Psoas muscle (tissue), 7 donors: ENCODE measurements at regions not wholly inside any gene's neighbourhood (a gene's known extent, or its start where the extent isn't known, plus 50 kb on each side); places are given as distances from the start of the nearest gene placed in this dataset.

Experiments
- ATAC-seq, 4 donors: fragments of 200-7000 bp; cut with Tn5 transposase; one replicate each; pipeline ENCODE4 v1.9.1; 2020; ENCODE audit warnings: moderate library complexity in 3 of 4, mild to moderate bottlenecking in 2 of 4
- DNase-seq, 2 donors: peaks; one replicate each; pipeline ENCODE4 v3.0.0-alpha.2; 2020
- H3K27ac ChIP-seq: fragments of 200-600 bp; one replicate; pipeline ENCODE4 v1.8.0; 2022
- H3K27me3 ChIP-seq, 3 donors: fragments of 200-600 bp in 1 of 3; one replicate each; pipeline versions ENCODE4 v1.6.1 to v1.8.0; 2013 to 2022; ENCODE audit warnings: low read length in 2 of 3, mild to moderate bottlenecking in 2 of 3, moderate library complexity in 1 of 3; ENCODE audit not compliant: insufficient read depth in 3 of 3
- H3K36me3 ChIP-seq, 2 donors: fragments of 200-600 bp in 1 of 2; one replicate each; pipeline versions ENCODE4 v1.6.1 to v1.8.0; 2013 to 2022; ENCODE audit warnings: low read depth in 1 of 2, mild to moderate bottlenecking in 1 of 2, moderate library complexity in 1 of 2; ENCODE audit not compliant: insufficient read depth in 1 of 2
- H3K4me1 ChIP-seq: fragments of 200-600 bp; one replicate; pipeline ENCODE4 v1.8.0; 2022
- H3K4me3 ChIP-seq: fragments of 200-600 bp; one replicate; pipeline ENCODE4 v1.8.0; 2022; ENCODE audit warnings: mild to moderate bottlenecking
- H3K9me3 ChIP-seq: fragments of 200-600 bp; one replicate; pipeline ENCODE4 v1.8.0; 2022
- WGBS, 3 donors: extraction: QIAGEN DNeasy Blood & Tissue Kit; methylation state at CpG; one replicate each; pipeline versions ENCODE4 v1.1.6 to v1.1.7; 2013; 5-methylcytosine and 5-hydroxymethylcytosine counted together
- intact Hi-C, 2 donors: fragments of 100-400 bp; cut with DNase I; formaldehyde crosslinking; loops; one replicate each; pipeline versions ENCODE4 v1.11.0 to v1.14.2; 2022
- TF ChIP-seq, protein P1 (sequence below): fragments of 200-600 bp; IDR thresholded peaks from one replicate; pipeline ENCODE4 v1.8.0; 2022; ENCODE audit warnings: antibody characterized with exemption
- donor health status: healthy with polysubstance abuse.
- donor health status: DM: no; HTN: no; CAD: no; lungs with moderate emphysema.
- donor health status: Bipolar disorder and iron deficiency.
- donor health status: healthy.
- donor health status: DM: yes; HTN: yes; CAD: no.
- donor health status: DM: no; HTN: no; CAD: no.
- donor health status: DM: yes; HTN: yes; CAD: no.

GRCh38 chr11:45468267-45468856 is 182.2 kb upstream of the SYT13 start:
- H3K27ac ChIP-seq = no peak overlapping the region
- TF ChIP-seq, protein P1, sequence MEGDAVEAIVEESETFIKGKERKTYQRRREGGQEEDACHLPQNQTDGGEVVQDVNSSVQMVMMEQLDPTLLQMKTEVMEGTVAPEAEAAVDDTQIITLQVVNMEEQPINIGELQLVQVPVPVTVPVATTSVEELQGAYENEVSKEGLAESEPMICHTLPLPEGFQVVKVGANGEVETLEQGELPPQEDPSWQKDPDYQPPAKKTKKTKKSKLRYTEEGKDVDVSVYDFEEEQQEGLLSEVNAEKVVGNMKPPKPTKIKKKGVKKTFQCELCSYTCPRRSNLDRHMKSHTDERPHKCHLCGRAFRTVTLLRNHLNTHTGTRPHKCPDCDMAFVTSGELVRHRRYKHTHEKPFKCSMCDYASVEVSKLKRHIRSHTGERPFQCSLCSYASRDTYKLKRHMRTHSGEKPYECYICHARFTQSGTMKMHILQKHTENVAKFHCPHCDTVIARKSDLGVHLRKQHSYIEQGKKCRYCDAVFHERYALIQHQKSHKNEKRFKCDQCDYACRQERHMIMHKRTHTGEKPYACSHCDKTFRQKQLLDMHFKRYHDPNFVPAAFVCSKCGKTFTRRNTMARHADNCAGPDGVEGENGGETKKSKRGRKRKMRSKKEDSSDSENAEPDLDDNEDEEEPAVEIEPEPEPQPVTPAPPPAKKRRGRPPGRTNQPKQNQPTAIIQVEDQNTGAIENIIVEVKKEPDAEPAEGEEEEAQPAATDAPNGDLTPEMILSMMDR = no peak
- DNase-seq (no peak), ATAC-seq (no peak)
- H3K4me3 ChIP-seq = no peak overlapping the region
- intact Hi-C loops = no loop called here
- 48 to 52% (median 50%) methylated on average over 7 of the region's 7 CpGs for WGBS, 3 donors
- H3K27me3 ChIP-seq = no peaks in the 10 kb centered on the region
- no peaks in the 10 kb centered on the region for H3K36me3 ChIP-seq
- no peaks in the 10 kb centered on the region for H3K4me1 ChIP-seq
- no peaks in the 10 kb centered on the region for H3K9me3 ChIP-seq

DNA sequence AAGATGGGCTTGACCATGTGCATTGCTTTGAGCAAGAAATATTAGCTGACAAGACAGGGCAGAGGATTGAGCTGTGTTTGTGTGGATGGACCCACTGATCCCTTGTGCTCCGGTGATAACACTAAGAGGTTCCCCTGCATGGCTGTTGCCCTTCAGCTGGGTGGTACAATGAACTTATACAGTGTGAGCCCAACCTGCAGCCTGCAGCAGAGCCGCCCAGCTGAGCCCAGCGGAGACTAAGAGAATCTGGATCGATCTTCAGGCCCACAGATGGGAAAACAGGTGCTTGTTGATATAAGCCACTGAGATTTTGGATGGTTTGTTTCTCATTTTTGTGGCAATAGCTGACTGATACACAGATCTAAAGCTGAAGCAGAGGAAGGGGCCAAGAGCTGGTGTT is 177.4 kb upstream of the SYT13 start:
- ATAC-seq = no peak
- intact Hi-C loops = no loop called here
- Histone ChIP-seq H3K9me3 (no peaks in the 10 kb centered on the region), H3K4me1 (no peaks in the 10 kb centered on the region), H3K27me3 (peaks cover 0 to 15% (median 0%) of the 10 kb centered on the region in 3 donors), H3K27ac (no peak overlapping the region), H3K36me3 (no peaks in the 10 kb centered on the region), H3K4me3 (no peak overlapping the region)
- no peak for DNase-seq
- TF ChIP-seq, protein P1 = no peak
- 86 to 89% (median 88%) methylated on average over 4 of the region's 4 CpGs for WGBS, 3 donors

- Histone ChIP-seq H3K27ac (no peak overlapping the region), H3K36me3 (no peaks in the 10 kb centered on the region), H3K27me3 (peaks cover 0 to 15% (median 3%) of the 10 kb centered on the region in 3 donors), H3K4me1 (no peaks in the 10 kb centered on the region), H3K9me3 (no peaks in the 10 kb centered on the region), H3K4me3 (no peak overlapping the region)
- intact Hi-C loops = no loop called here
- TF ChIP-seq, protein P1 = no peak
- DNase-seq (no peak), ATAC-seq (no peak)
- WGBS, 3 donors = 33 to 44% (median 42%) methylated on average over 2 of the region's 2 CpGs
These were observed 175.4 kb upstream of the SYT13 start for GRCh38 chr11:45461514-45461913.

GRCh38 chr11:45459491-45459890 is 173.3 kb upstream of the SYT13 start:
- H3K4me3 ChIP-seq = no peak overlapping the region
- H3K27ac ChIP-seq = no peak overlapping the region
- TF ChIP-seq, protein P1 = no peak
- ATAC-seq (no peak), DNase-seq (no peak)
- no peaks in the 10 kb centered on the region for H3K9me3 ChIP-seq
- H3K36me3 ChIP-seq = no peaks in the 10 kb centered on the region
- 60 to 65% (median 64%) methylated on average over 5 of the region's 5 CpGs for WGBS, 3 donors
- no peaks in the 10 kb centered on the region for H3K4me1 ChIP-seq
- H3K27me3 ChIP-seq = peaks cover 0 to 15% (median 7%) of the 10 kb centered on the region in 3 donors
- intact Hi-C loops = no loop called here

DNA sequence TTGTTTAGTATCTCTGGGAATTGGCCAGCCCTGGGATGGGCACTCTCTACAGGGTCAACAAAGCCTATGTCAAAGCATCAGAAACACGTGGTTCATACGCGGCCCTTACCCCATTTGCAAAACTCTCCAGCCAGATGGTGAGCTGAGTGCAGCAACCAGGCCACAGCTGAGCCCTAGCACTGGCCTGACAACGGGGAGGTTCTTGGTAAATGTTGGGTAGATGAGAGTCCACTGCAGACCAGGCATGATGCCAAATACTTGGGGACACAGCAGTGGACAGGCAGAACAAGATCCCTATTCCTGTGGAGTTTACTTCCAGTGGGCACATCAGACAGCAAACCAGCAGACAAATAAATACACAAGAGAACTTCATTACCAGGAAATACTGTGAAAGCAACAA is 172.1 kb upstream of the SYT13 start:
- Histone ChIP-seq H3K9me3 (no peaks in the 10 kb centered on the region), H3K4me1 (no peaks in the 10 kb centered on the region), H3K27me3 (peaks cover 0 to 15% (median 7%) of the 10 kb centered on the region in 3 donors), H3K4me3 (no peak overlapping the region), H3K36me3 (no peaks in the 10 kb centered on the region), H3K27ac (no peak overlapping the region)
- intact Hi-C loops = no loop called here
- no peak for ATAC-seq
- TF ChIP-seq, protein P1 = no peak
- DNase-seq = no peak
- 76 to 86% (median 85%) methylated on average over 4 of the region's 4 CpGs for WGBS, 3 donors
